ENCODE measurements at regions not wholly inside any gene's neighbourhood (a gene's known extent, or its start where the extent isn't known, plus 50 kb on each side); places are given as distances from the start of the nearest gene placed in this dataset.

DNA sequence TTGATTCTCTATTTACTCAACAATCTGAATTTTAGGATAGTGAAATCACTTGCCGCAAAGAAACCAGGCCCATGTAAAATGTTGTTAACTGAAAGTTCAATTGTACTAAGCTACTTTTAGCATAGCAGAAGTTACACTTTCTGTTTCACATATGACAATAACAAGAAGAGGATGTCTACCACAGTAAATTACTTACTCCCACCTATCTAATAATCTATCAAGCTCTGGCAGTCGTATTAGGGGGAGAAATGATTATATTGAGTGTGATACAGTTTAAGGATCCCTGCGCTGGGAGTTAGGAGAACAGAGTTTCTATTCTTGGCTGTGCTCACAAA lies 66.5 kb upstream of the CAND1 start:
- Histone ChIP-seq H3K4me3 (no peak overlapping the region), H3K27me3 (ENCODE audit: low read depth) (peaks cover 5% of the 10 kb centered on the region), H3K9me3 (replicated peaks) (no peaks in the 10 kb centered on the region), H3K36me3 (no peaks in the 10 kb centered on the region), H3K4me1 (no peaks in the 10 kb centered on the region), H3K27ac (replicated peaks) (no peak overlapping the region)
- TF ChIP-seq, protein P1, sequence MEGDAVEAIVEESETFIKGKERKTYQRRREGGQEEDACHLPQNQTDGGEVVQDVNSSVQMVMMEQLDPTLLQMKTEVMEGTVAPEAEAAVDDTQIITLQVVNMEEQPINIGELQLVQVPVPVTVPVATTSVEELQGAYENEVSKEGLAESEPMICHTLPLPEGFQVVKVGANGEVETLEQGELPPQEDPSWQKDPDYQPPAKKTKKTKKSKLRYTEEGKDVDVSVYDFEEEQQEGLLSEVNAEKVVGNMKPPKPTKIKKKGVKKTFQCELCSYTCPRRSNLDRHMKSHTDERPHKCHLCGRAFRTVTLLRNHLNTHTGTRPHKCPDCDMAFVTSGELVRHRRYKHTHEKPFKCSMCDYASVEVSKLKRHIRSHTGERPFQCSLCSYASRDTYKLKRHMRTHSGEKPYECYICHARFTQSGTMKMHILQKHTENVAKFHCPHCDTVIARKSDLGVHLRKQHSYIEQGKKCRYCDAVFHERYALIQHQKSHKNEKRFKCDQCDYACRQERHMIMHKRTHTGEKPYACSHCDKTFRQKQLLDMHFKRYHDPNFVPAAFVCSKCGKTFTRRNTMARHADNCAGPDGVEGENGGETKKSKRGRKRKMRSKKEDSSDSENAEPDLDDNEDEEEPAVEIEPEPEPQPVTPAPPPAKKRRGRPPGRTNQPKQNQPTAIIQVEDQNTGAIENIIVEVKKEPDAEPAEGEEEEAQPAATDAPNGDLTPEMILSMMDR (IDR thresholded peaks at IDR 0.05; ENCODE audit: borderline replicate concordance): no peak
- no peak for DNase-seq
- intact Hi-C loops (cut with micrococcal nuclease): no loop called here

DNA sequence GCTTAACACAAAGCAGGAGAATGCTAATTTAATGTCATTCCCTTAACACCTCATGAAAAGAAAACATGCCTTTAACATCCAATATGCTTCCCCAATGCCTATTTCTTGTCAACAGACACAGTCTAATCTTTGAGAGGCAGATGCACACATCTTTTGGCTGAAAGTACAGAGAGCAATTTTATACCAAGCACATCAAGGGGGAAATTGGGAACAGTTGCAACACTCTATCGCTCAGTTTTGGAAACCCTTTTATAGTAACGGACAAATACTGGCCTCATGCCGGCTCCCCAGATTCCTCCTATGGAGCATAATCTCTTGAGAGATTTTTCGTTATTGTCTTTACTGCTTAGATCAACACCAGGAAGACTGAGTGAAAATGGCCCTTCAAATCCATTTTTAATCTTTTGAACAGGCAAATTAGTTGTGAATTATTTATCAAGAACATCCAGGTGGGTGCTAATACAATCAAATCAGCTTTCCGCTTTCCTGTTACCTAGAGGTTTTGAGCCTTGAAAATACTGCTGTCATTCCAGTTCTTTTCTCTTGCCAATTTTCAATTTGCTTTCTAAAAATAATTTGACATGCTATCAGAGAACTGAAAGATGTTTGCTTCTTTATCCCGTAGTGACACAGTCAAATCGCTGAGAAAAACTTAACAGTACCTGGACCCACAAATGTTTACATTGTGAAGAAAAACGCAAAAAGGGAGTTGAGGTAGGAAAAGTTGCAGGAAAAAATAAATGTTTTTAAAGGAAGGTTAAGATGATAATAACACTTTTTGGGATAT lies 60.7 kb upstream of the CAND1 start:
- Histone ChIP-seq H3K27me3 (ENCODE audit: low read depth) (no peaks in the 10 kb centered on the region), H3K27ac (replicated peaks) (peak overlapping the region; percentile 9), H3K36me3 (no peaks in the 10 kb centered on the region), H3K9me3 (replicated peaks) (no peaks in the 10 kb centered on the region), H3K4me3 (peak overlapping the region; percentile 22), H3K4me1 (no peaks in the 10 kb centered on the region)
- intact Hi-C loops (cut with micrococcal nuclease): no loop called here
- TF ChIP-seq, protein P1 (IDR thresholded peaks at IDR 0.05; ENCODE audit: borderline replicate concordance): no peak
- DNase-seq: peak; percentile 14

DNA sequence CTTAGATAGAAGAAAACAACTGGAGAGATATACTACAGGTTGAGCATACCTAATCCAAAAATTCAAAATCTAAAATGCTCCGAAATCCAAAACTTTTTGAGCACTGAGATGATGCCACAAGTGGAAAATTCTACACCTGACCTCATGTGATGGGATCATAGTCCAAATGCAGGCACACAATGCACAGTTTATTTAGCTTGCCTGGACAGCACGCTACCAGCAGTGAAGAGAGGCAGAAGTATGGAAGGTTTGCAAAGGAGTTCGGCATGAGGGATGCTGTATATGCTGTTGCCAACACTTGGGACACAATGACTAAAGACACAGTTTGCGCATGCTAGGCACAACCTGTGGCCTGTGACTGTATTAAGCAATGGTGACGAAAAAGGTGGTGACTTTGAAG lies 58.1 kb upstream of the CAND1 start:
- no peaks in the 10 kb centered on the region for H3K27me3 ChIP-seq (ENCODE audit: low read depth)
- H3K4me1 ChIP-seq: no peaks in the 10 kb centered on the region
- no peaks in the 10 kb centered on the region for H3K36me3 ChIP-seq
- DNase-seq: no peak
- TF ChIP-seq, protein P1 (IDR thresholded peaks at IDR 0.05; ENCODE audit: borderline replicate concordance): no peak
- H3K27ac ChIP-seq (replicated peaks): no peak overlapping the region
- H3K4me3 ChIP-seq: no peak overlapping the region
- intact Hi-C loops (cut with micrococcal nuclease): no loop called here
- H3K9me3 ChIP-seq (replicated peaks): no peaks in the 10 kb centered on the region

DNA sequence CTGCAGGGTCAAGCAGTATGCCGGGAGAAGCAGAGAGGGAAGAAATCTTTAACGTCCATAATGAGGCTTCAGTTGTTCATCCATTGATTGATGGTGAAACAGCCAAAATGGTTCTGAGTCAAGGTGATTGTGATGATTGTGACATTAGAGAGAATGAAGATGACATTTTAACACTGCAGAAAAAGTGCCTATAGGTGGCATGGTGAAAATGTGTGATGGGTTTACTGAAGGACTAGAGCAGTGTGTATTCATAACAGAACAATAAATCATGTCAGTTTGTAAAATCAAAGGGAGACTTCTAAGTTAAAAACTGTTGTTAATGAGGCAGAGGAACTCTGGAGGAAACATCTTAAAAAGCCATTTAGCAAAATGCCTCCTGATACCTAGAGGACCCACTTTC lies 57.7 kb upstream of the CAND1 start:
- no peak for DNase-seq
- Histone ChIP-seq H3K36me3 (no peaks in the 10 kb centered on the region), H3K4me3 (no peak overlapping the region), H3K27me3 (ENCODE audit: low read depth) (no peaks in the 10 kb centered on the region), H3K27ac (replicated peaks) (no peak overlapping the region), H3K9me3 (replicated peaks) (no peaks in the 10 kb centered on the region), H3K4me1 (no peaks in the 10 kb centered on the region)
- intact Hi-C loops (cut with micrococcal nuclease): no loop called here
- TF ChIP-seq, protein P1 (IDR thresholded peaks at IDR 0.05; ENCODE audit: borderline replicate concordance): no peak

DNA sequence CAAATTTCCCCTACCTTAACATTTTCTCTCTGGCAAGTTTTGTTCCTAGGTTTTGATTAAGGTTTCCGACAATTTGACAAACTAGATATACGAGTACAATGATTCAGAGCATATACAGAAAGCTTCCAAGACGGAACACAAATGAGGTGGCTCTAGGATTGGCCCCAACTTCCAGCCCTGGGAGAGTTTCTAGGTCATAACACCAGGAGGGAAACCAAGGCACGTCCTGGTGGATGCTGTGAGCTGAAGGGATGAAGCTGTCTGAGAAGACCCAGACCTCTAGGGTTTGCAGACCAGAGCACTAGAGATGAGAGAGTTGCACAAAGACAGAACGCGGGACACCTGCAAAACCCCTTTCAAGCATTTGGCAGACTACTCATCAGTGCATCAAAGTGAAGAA lies 51.5 kb upstream of the CAND1 start:
- Histone ChIP-seq H3K4me3 (no peak overlapping the region), H3K4me1 (no peaks in the 10 kb centered on the region), H3K36me3 (no peaks in the 10 kb centered on the region), H3K27ac (replicated peaks) (no peak overlapping the region), H3K27me3 (ENCODE audit: low read depth) (no peaks in the 10 kb centered on the region), H3K9me3 (replicated peaks) (no peaks in the 10 kb centered on the region)
- DNase-seq: no peak
- TF ChIP-seq, protein P1 (IDR thresholded peaks at IDR 0.05; ENCODE audit: borderline replicate concordance): no peak
- intact Hi-C loops (cut with micrococcal nuclease): no loop called here

Measured in left ventricle myocardium inferior (tissue), 1 donor.